Kidney (tissue), 13 donors: ENCODE measurements at regions not wholly inside any gene's neighbourhood (a gene's known extent, or its start where the extent isn't known, plus 50 kb on each side); places are given as distances from the start of the nearest gene placed in this dataset.

Source experiments
- DNase-seq, 5 donors: peaks; one replicate each; pipeline ENCODE4 v3.0.0-alpha.2; 2013 to 2020
- FAIRE-seq: peaks from 2 replicates; lab custom pipeline; 2012; peaks lifted over from hg19 to GRCh38; lab: Jason Lieb, UNC
- H3K27ac ChIP-seq, 2 donors: one replicate each; pipeline ENCODE4 v1.7.0; 2013; ENCODE audit warnings: low read depth in 2 of 2, low read length in 2 of 2, inconsistent platforms in 1 of 2
- H3K27me3 ChIP-seq: one replicate; pipeline ENCODE4 v1.7.1; 2013; ENCODE audit warnings: low read length, inconsistent platforms; ENCODE audit not compliant: control insufficient read depth, insufficient read depth
- H3K36me3 ChIP-seq, 3 donors: one replicate each; pipeline versions ENCODE4 v1.7.0 to v1.7.1; 2013; ENCODE audit warnings: low read length in 3 of 3, control low read depth in 1 of 3, inconsistent platforms in 1 of 3; ENCODE audit not compliant: insufficient read depth in 3 of 3, control insufficient read depth in 2 of 3
- H3K4me1 ChIP-seq, 3 donors: one replicate each; pipeline versions ENCODE4 v1.7.0 to v1.7.1; 2013; ENCODE audit warnings: low read length in 3 of 3, inconsistent platforms in 1 of 3, low read depth in 1 of 3; ENCODE audit not compliant: control insufficient read depth in 2 of 3, insufficient read depth in 2 of 3
- H3K4me3 ChIP-seq, 3 donors: one replicate each; pipeline versions ENCODE4 v1.7.0 to v1.8.1; 2013; ENCODE audit warnings: low read length in 3 of 3, control low read depth in 1 of 3, inconsistent platforms in 1 of 3
- H3K9ac ChIP-seq, 3 donors: one replicate each; pipeline versions ENCODE4 v1.7.0 to v1.7.1; 2013; ENCODE audit warnings: low read length in 3 of 3, control low read depth in 1 of 3, inconsistent platforms in 1 of 3
- H3K9me3 ChIP-seq, 3 donors: one replicate each; pipeline versions ENCODE4 v1.7.0 to v1.7.1; 2013; ENCODE audit warnings: low read length in 3 of 3, control low read depth in 1 of 3, inconsistent platforms in 1 of 3; ENCODE audit not compliant: control insufficient read depth in 2 of 3, insufficient read depth in 1 of 3
- intact Hi-C: fragments of 100-400 bp; cut with DNase I; formaldehyde crosslinking; loops from one replicate; pipeline ENCODE4 v1.11.1; 2022
- TF ChIP-seq, protein P1 (sequence below): IDR thresholded peaks from 3 replicates; pipeline ENCODE4 v1.5.1; 2012; ENCODE audit warnings: mild to moderate bottlenecking, moderate library complexity, borderline replicate concordance; ENCODE audit not compliant: insufficient read depth; ENCODE audit errors: extremely low read depth
- donor health status: control.
- donor health status: control.
- donor health status: control.
- donor health status: control.
- donor health status: control.
- donor health status: DM: yes; HTN: yes; CAD: no.
- donor health status: Normal renal cell carcinoma (clear cell type).

GRCh38 chr9:22986556-22986955 lies 539.9 kb downstream of the DMRTA1 start:
- FAIRE-seq (no peak), DNase-seq (no peak)
- intact Hi-C loops = no loop called here
- H3K4me1 ChIP-seq = no peaks in the 10 kb centered on the region
- no peaks in the 10 kb centered on the region for H3K9me3 ChIP-seq
- H3K36me3 ChIP-seq = no peaks in the 10 kb centered on the region
- H3K27ac ChIP-seq = no peak overlapping the region
- TF ChIP-seq, protein P1, sequence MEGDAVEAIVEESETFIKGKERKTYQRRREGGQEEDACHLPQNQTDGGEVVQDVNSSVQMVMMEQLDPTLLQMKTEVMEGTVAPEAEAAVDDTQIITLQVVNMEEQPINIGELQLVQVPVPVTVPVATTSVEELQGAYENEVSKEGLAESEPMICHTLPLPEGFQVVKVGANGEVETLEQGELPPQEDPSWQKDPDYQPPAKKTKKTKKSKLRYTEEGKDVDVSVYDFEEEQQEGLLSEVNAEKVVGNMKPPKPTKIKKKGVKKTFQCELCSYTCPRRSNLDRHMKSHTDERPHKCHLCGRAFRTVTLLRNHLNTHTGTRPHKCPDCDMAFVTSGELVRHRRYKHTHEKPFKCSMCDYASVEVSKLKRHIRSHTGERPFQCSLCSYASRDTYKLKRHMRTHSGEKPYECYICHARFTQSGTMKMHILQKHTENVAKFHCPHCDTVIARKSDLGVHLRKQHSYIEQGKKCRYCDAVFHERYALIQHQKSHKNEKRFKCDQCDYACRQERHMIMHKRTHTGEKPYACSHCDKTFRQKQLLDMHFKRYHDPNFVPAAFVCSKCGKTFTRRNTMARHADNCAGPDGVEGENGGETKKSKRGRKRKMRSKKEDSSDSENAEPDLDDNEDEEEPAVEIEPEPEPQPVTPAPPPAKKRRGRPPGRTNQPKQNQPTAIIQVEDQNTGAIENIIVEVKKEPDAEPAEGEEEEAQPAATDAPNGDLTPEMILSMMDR = no peak
- no peak overlapping the region for H3K4me3 ChIP-seq
- H3K9ac ChIP-seq = no peak overlapping the region
- H3K27me3 ChIP-seq = no peaks in the 10 kb centered on the region

- intact Hi-C loops = no loop called here
Measured at GRCh38 chr9:22990349-22990748, 543.7 kb downstream of the DMRTA1 start.

DNA sequence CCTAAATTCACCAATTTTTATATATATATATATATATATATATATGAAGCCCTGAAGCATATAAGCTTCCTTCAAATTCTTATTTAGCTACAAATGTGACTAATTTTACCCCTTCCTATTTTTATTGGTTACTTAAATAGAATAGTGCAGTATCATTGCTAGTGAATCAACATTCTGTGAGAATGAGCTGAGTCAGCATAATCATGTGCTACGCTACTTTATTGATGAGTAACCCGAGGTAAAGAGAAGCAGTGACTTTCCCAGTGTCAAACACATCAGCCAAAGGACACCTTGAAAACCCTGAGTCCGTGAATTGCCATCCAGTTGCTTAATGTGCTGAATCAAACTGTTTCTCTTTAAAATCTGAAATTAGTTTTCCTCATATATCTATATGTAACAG lies 546.2 kb downstream of the DMRTA1 start:
- FAIRE-seq (no peak), DNase-seq (no peak)
- intact Hi-C loops = no loop called here
- peaks cover 0 to 3% (median 0%) of the 10 kb centered on the region in 3 donors for H3K9me3 ChIP-seq
- H3K27ac ChIP-seq = no peak overlapping the region
- no peak overlapping the region for H3K4me3 ChIP-seq
- no peaks in the 10 kb centered on the region for H3K27me3 ChIP-seq
- no peak overlapping the region for H3K9ac ChIP-seq
- no peaks in the 10 kb centered on the region for H3K36me3 ChIP-seq
- TF ChIP-seq, protein P1 = no peak
- no peaks in the 10 kb centered on the region for H3K4me1 ChIP-seq

More at GRCh38 chr9:22990349-22990748, 543.7 kb downstream of the DMRTA1 start:
- no peak for FAIRE-seq
- DNase-seq = no peak
- Histone ChIP-seq H3K9me3 (no peaks in the 10 kb centered on the region), H3K9ac (no peak overlapping the region), H3K36me3 (no peaks in the 10 kb centered on the region), H3K4me3 (no peak overlapping the region), H3K27ac (no peak overlapping the region), H3K4me1 (no peaks in the 10 kb centered on the region), H3K27me3 (no peaks in the 10 kb centered on the region)
- TF ChIP-seq, protein P1 = no peak

DNA sequence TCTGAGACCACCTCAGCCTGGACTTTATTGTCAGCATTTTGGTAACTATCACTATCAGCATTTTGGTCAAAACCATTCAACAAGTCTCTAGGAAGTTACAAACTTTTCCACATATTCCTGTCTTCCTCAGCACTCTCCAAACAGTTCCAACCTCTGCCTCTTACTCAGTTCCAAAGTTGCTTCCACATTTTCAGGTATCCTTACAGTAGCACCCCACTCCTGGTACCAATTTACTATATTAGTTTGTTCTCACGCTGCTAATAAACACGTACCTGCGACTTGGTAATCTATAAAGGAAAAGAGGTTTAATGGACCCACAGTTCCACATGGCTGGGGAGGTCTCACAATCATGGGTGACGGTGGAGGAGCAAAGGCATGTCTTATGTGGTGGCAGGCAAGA lies 551.3 kb downstream of the DMRTA1 start:
- Histone ChIP-seq H3K27ac (no peak overlapping the region), H3K9ac (no peak overlapping the region), H3K36me3 (no peaks in the 10 kb centered on the region), H3K4me3 (no peak overlapping the region), H3K4me1 (no peaks in the 10 kb centered on the region), H3K9me3 (peaks cover 0 to 15% (median 0%) of the 10 kb centered on the region in 3 donors), H3K27me3 (no peaks in the 10 kb centered on the region)
- TF ChIP-seq, protein P1 = no peak
- intact Hi-C loops = no loop called here
- DNase-seq = no peak
- FAIRE-seq = no peak
